Fibroblast of lung (primary cell): ENCODE measurements at regions not wholly inside any gene's neighbourhood (a gene's known extent, or its start where the extent isn't known, plus 50 kb on each side); places are given as distances from the start of the nearest gene placed in this dataset.

ENCODE experiments used
- DNase-seq, 2 donors: peaks; one replicate each; pipeline versions ENCODE4 v3.0.0 to v3.0.0-alpha.2; 2010; ENCODE audit warnings: low read depth in 2 of 2
- H2AFZ ChIP-seq: 2 replicates; pipeline ENCODE4 v1.5.1; 2012; ENCODE audit warnings: low read length, control low read depth, inconsistent platforms
- H3K27ac ChIP-seq: 2 replicates; pipeline ENCODE4 v1.5.1; 2011; ENCODE audit warnings: low read length, control low read depth; ENCODE audit not compliant: insufficient read depth
- H3K27me3 ChIP-seq: 2 replicates; pipeline ENCODE4 v1.5.1; 2011; ENCODE audit warnings: mild to moderate bottlenecking, low read length; ENCODE audit not compliant: control insufficient read depth, insufficient read depth
- H3K36me3 ChIP-seq: 2 replicates; pipeline ENCODE4 v1.5.1; 2011; ENCODE audit warnings: low read length; ENCODE audit not compliant: control insufficient read depth, insufficient read depth
- H3K4me1 ChIP-seq: 2 replicates; pipeline ENCODE4 v1.5.1; 2011; ENCODE audit warnings: low read length; ENCODE audit not compliant: control insufficient read depth, insufficient read depth; ENCODE audit errors: extremely low read depth
- H3K4me2 ChIP-seq: 2 replicates; pipeline ENCODE4 v1.5.1; 2011; ENCODE audit warnings: low read length, control low read depth; ENCODE audit not compliant: insufficient read depth; ENCODE audit errors: extremely low read depth
- H3K4me3 ChIP-seq, 4 experiments: fragments of 200-600 bp in 1 of 4; sonication (generic) in 1 of 4; replicated peaks in 1 of 4; 2 replicates each; pipeline ENCODE4 v1.5.1; 2011 to 2016; ENCODE audit warnings: low read length in 4 of 4, low read depth in 3 of 4, mild to moderate bottlenecking in 3 of 4, control low read depth in 2 of 4, inconsistent platforms in 1 of 4, mixed read lengths in 1 of 4; ENCODE audit not compliant: insufficient read depth in 1 of 4; ENCODE audit errors: control extremely low read depth in 1 of 4
- H3K79me2 ChIP-seq: 2 replicates; pipeline ENCODE4 v1.5.1; 2012; ENCODE audit warnings: mild to moderate bottlenecking, low read length, inconsistent platforms; ENCODE audit not compliant: control insufficient read depth, insufficient read depth
- H3K9ac ChIP-seq: 2 replicates; pipeline ENCODE4 v1.5.1; 2011; ENCODE audit warnings: mild to moderate bottlenecking, low read length, control low read depth; ENCODE audit not compliant: insufficient read depth
- H3K9me3 ChIP-seq: 2 replicates; pipeline ENCODE4 v1.5.1; 2012; ENCODE audit warnings: low read depth, low read length; ENCODE audit not compliant: control insufficient read depth, insufficient read depth
- H4K20me1 ChIP-seq: 2 replicates; pipeline ENCODE4 v1.5.1; 2011; ENCODE audit warnings: low read length; ENCODE audit not compliant: control insufficient read depth, insufficient read depth; ENCODE audit errors: extremely low read depth
- CTCF ChIP-seq, 2 donors: IDR thresholded peaks in 1 of 2; conservative IDR thresholded peaks in 1 of 2; 1 replicate in 1 of 2; 2 replicates in 1 of 2; pipeline ENCODE4 v1.5.1; 2011 to 2012; ENCODE audit warnings: low read length in 2 of 2, control low read depth in 1 of 2, inconsistent platforms in 1 of 2, low read depth in 1 of 2, mild to moderate bottlenecking in 1 of 2
- EZH2 ChIP-seq: IDR thresholded peaks from 2 replicates; pipeline ENCODE4 v1.5.1; 2012; ENCODE audit warnings: low read length, control low read depth, mild to moderate bottlenecking; ENCODE audit errors: missing control alignments

- Histone ChIP-seq H3K36me3 (no peaks in the 10 kb centered on the region), H3K9me3 (no peaks in the 10 kb centered on the region), H3K27ac (no peak overlapping the region), H3K79me2 (no peaks in the 10 kb centered on the region), H3K9ac (no peak overlapping the region), H2AFZ (no peak overlapping the region), H3K4me2 (no peak overlapping the region), H3K4me3 (no peak overlapping the region), H3K27me3 (no peaks in the 10 kb centered on the region), H3K4me1 (no peaks in the 10 kb centered on the region), H4K20me1 (no peaks in the 10 kb centered on the region)
- no peak for DNase-seq
- TF ChIP-seq CTCF (conservative IDR thresholded peaks at IDR 0.05 in 1 of 2, IDR thresholded peaks at IDR 0.05 in 1 of 2; ENCODE audit: low read depth in 1 of 2, low read length in 2 of 2): no peak
- no peak for TF ChIP-seq EZH2
Measured at GRCh38 chr4:167629272-167629671, 395.0 kb upstream of the SPOCK3 start.

DNA sequence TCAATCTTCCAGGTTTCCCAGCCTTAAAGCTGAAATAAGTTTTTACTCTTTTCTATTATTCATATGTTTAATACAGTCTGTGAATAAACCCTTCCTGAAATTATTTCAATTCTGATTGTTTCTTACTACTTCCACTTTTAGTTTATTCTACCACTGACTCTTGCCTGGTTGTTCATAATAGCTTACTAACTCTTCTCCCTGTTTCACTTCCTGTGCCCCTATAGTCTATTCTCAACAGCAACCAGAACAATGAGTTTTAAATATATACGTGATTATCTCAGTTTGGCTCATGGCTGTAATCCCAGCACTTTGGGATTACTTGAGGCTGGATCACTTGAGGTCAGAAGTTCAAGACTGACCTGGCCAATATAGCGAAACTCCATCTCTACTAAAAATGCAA is 408.0 kb upstream of the SPOCK3 start:
- H3K27me3 ChIP-seq: no peaks in the 10 kb centered on the region
- DNase-seq: no peak
- H3K9me3 ChIP-seq: no peaks in the 10 kb centered on the region
- no peaks in the 10 kb centered on the region for H3K4me1 ChIP-seq
- no peak overlapping the region for H3K4me2 ChIP-seq
- H3K9ac ChIP-seq: no peak overlapping the region
- no peaks in the 10 kb centered on the region for H3K79me2 ChIP-seq
- H2AFZ ChIP-seq: no peak overlapping the region
- no peak overlapping the region for H3K4me3 ChIP-seq
- H3K36me3 ChIP-seq: no peaks in the 10 kb centered on the region
- H4K20me1 ChIP-seq: no peaks in the 10 kb centered on the region
- no peak for TF ChIP-seq CTCF (conservative IDR thresholded peaks at IDR 0.05 in 1 of 2, IDR thresholded peaks at IDR 0.05 in 1 of 2; ENCODE audit: low read depth in 1 of 2, low read length in 2 of 2)
- no peak for TF ChIP-seq EZH2
- no peak overlapping the region for H3K27ac ChIP-seq

DNA sequence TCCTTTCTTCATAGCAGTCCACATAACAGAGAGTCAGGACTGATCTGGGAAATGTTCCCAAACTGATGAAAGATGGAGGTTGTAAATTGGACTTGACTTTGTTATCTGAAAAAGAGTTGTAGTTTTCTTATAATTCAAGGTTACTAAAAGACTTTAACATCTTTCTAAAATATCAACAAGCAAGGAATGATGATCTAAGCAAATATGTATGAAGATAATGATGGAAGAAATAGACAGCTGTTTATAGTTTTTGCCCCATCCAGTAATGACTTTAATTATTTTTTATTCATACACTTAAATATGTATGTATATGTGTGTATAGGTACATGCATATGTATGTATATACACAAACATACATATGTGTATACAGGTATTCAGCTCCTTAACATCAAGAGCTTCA is 411.1 kb upstream of the SPOCK3 start:
- Histone ChIP-seq H4K20me1 (no peaks in the 10 kb centered on the region), H3K36me3 (no peaks in the 10 kb centered on the region), H2AFZ (no peak overlapping the region), H3K27ac (no peak overlapping the region), H3K27me3 (no peaks in the 10 kb centered on the region), H3K4me1 (no peaks in the 10 kb centered on the region), H3K9me3 (no peaks in the 10 kb centered on the region), H3K4me2 (no peak overlapping the region), H3K4me3 (no peak overlapping the region), H3K9ac (no peak overlapping the region), H3K79me2 (no peaks in the 10 kb centered on the region)
- no peak for TF ChIP-seq EZH2
- TF ChIP-seq CTCF (conservative IDR thresholded peaks at IDR 0.05 in 1 of 2, IDR thresholded peaks at IDR 0.05 in 1 of 2; ENCODE audit: low read depth in 1 of 2, low read length in 2 of 2): no peak
- no peak for DNase-seq
